ENCODE measurements at regions not wholly inside any gene's neighbourhood (a gene's known extent, or its start where the extent isn't known, plus 50 kb on each side); places are given as distances from the start of the nearest gene placed in this dataset.
"Not testable (repeated sequence)": the region's sequence is repeated elsewhere in the genome, so short reads cannot be mapped to it uniquely, and the experiment has no call there.

GRCh38 chr9:19934301-19934871 is 145.5 kb upstream of the SLC24A2 start:
- FAIRE-seq = no peak

DNA sequence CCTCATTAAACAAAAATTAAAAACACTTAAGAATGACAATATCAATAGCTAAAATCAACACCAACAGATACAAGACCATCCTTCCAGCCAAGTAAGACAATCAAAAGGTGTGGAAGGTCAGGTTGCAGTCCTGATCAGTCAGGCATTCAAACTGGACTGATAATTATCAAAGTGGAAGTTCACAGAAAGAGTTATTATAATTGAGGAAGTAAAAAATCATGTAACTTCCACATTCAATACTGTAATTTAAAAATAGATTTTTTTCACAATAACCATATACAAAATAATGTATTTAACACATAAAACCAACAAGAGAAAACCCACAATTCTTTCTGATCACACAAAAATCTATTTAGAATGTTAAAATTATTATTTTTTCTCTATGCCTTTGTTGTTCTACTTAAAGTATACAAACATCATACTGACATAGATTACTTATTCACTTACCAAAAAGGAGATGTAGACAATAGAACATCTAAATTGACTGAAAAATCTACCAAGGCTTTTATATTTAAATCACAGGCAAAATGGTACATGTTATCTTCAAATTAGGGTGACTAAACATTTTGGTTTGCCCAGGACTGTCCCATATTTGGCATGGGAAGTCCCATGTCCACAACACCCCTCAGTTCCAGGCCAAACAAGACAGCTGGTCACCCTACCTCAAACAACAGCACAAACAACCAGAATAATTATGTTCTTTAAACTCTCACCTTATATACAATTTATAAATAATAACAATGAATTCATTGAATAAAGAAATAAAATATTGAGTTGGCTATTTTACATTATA is 142.5 kb upstream of the SLC24A2 start:
- peak; percentile 49 for FAIRE-seq

DNA sequence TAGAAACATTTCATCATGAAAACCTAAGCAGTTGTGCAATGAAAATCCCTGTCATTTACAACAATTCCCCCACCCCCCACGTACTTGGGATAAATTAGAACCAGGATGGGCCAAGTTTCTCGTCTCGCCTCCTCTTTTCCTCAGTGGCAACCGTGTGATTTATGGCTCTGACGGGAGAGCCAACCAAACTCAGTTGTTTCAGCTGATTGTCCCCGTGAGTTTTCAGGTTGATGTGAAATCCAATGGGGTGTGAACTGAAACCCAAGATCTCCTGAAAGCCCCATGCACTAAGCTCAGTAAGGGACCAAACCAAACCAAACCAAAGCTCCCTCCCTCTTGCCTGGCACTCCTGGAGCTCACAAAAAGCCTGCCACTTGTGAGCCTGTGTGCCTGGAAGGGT is 138.7 kb upstream of the SLC24A2 start:
- no peak for FAIRE-seq

DNA sequence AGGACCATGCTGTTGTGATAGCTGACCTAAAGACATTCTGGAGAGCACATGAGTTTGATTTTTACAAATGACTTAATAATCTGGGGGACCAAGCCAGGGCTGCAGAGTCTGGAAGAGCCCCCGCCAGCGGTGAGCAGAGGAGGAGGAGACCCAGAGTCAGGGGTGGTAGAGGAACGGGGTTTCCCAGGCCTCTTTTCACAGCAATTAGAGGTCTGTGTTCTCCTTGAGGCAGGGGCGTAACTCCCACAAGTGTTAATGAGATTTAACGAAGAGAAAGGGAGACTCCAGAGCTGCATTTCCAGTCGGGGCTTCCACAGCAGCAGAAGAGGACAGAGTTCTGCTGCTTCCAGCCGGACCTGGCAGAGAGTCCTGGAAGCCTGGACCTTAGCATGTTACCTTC is 137.9 kb upstream of the SLC24A2 start:
- FAIRE-seq = no peak

DNA sequence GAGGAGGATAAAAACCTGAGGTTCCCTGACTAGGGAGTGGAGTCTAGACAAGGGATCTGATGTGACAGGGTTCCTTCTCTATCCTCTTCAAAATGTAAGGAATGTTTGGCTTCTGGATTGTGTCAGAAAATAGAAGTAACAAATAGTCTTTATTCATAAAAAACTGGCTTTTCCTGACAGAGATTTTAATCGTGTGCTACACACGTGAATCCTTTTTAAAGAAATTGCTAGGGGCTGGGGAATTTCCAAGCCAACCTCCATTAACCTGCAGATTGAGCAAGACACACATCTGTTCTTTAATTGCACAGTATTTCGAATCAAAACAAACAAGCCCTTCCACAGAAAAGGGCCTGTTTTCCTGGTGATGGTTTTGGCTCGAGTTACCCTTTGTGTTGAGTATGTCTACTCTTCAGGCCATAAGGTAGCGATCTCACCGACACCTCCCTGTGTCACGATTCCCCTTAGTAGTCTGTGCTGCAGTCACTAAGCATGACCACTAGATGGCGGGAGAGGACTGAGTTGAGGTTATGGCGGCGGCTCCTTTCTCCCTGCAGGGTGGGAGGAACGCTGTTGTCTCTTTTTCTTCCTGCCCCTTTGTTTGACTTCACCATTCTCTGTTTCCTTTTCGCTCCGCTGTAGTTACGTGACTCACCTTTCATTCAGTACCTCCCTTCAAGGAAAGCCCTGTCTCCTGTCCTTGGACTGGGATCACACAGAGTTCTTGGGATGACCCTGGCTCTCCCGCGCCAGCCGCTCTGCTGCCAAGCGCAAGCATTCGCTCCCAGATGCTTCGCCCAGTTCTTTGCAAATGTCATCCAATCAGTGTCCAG is 137.1 kb upstream of the SLC24A2 start:
- no peak for FAIRE-seq

DNA sequence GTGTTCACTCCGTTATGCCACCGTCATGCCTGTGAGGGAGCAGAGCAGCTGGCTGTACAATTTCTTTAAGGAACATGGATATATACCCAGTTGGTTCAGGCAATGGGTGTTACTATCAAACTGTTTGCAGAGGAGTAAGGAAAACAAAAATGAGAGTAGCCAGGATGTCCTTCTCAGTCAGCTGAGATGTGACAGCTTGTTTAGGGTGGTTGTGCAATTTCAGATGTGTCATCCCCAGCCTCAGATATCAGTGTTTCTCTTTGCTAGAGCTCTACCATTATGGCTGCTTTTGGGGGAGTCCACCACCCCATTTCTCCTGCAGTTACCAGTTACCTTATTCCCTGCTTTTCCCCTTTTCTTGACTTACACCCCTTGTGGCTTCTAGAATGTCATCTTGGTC is 135.2 kb upstream of the SLC24A2 start:
- FAIRE-seq = no peak

DNA sequence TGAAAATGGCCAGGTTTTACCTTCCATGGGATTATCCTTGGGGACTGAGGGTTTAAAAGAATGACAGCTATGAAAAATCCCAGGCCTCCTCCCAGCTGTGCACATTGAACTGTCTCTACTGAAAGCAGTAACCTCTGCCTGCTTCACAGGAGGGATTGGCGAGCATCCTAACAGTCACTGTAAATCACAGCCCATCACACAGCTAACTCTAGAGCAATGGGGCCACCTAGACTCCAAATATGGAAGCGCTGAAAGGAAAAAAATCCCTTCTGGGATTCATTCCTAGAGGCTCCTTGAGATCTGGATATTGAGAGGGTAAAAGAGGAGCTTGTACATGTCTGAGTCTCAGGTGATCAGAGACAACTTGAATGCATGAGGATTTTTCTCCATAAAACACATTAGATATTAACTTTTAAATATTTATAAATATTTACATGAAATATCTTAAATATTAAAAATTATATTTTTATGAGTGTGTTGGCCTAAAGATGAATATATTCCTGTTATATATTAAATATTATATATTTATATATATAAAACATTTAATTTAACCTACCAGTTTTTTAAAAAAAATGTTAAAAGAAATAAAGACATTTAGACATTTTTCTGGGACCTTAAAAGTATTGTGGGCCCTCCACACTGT is 133.8 kb upstream of the SLC24A2 start:
- peak; percentile 78 for FAIRE-seq

GRCh38 chr9:19920401-19920800 is 131.6 kb upstream of the SLC24A2 start:
- FAIRE-seq = no peak

DNA sequence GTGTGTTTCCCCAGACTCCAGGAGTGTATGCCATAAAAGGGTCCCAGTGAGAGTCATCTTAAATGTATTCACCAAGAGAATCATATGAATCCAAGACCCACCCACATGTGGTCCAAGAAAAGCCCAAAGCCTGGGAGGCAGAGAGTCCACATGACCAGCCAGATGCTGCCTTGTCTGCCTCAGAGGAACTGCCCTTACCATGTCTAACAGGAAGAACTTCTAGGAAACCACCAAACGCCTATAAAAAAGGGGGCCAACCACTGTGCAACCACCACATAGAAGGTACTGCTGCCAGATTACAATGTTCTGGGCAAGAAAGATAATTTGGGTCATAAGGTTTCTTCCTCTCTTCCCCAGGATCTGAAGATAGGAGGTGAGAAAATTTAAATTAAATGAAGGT is 129.8 kb upstream of the SLC24A2 start:
- FAIRE-seq = no peak

DNA sequence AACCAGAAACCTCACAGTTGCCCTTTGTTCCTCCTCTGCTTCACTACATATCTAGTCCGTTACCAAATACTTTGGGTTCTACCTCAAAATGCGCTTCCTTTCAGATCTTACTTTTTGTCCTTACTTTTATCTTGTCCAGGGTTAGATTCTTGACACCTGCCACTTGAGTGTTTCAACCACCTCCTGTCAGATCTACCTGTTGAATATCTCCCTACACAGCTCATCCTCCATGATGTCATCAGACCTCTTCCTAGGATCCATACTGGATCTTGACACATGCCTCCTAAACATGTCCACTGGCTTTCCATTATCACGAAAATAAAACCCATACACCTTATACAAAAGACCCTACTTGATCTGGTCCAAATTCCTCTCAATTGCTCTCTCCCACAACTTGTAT is 125.2 kb upstream of the SLC24A2 start:
- FAIRE-seq = no peak

DNA sequence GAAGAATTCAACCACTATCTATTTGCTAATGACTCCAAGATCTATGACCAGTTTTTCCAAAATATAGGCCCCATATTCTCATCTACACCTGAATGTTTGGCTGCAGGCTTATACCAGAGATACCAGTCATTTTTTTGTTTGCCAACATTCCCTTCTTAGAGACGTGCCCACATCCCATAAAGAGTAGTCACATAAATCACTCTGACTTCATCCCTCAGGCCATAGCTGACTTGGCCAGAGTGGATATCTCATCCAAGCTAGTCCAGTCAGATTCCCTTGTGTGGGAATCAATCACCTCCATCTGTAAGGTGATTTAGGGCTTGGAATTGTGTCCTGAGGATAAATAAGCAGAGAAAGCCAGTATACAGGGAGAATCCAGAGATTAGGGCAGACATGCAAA is 124.3 kb upstream of the SLC24A2 start:
- no peak for FAIRE-seq

- FAIRE-seq = no peak
Observed at GRCh38 chr9:19903076-19903475, 114.2 kb upstream of the SLC24A2 start.

DNA sequence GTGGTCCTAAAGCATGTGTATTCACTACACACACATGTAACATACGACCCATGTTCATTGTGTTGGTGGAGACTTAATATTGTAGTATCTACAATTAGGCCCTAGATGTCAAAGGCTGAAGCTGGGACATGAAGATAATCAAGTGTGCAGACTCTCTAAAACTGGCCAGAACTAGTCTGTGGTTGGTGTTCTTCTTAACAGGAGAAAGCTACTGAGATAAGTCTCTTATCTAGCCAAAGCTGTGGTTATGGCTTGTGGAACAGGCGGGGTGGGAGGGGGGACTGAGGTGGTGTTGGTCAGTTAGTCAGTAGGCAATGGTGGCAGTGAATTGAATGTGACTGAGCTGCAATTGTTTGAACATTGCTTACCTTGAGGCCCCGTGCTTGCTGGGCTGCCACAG is 112.7 kb upstream of the SLC24A2 start:
- no peak for FAIRE-seq

DNA sequence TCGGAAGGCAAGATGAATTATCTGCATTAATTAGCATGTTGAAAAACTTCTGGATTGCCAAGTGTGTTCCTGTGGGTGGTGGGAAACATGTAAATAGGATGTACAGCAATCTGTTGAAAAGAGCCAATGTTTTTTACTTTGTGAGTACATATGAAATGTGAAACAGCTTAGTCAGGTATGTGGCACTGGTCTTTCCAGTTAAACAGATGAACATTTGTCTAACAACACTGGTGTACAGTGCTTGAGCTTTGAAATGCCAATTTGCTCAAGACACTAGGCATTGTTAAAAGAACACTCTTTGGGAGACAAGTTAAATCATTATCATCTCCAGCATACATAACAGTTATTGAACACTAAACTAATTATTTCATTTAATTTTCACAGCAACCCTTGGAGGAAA is 107.3 kb upstream of the SLC24A2 start:
- no peak for FAIRE-seq

DNA sequence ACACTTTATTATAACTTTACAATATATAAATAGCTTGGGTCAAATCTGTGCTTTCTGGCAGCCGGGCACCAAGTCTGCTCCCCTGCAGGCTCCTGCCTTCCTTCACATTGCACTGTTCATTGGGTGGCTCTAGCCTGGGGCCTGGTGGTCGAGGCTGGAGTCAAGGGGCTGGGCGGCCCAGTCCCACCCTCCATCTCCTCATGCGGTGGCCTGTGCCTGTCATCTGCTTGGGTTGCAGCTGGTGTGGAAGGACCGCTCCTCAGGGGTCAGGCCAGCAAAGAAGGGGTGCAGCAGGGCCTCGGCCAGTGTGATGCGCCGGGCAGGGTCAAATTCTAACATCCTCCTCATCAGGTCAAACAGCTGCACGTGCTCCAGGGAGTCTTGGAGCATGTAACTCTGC is 106.7 kb upstream of the SLC24A2 start:
- FAIRE-seq = not testable (repeated sequence)

- no peak for FAIRE-seq
Observed at GRCh38 chr9:19895006-19895405, 106.2 kb upstream of the SLC24A2 start.

DNA sequence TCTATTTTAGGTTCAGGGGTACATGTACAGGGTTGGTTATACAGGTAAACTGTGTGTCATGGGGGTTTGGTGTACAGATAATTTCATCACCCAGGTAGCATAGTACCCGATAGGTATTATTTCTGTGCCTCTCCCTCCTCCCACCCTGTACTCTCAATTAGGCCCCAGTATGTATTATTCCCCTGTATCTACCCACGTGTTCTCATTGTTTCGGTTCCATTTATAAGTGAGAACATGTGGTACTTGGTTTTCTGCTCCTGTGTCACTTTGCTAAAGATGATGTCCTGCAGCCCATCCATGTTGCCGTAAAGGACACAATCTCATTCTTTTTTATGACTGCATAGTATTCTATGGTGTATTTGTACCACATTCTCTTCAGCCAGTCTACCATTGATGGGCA is 96.8 kb upstream of the SLC24A2 start:
- FAIRE-seq = no peak

- no peak for FAIRE-seq
Observed at GRCh38 chr9:19879062-19879461, 90.2 kb upstream of the SLC24A2 start.

DNA sequence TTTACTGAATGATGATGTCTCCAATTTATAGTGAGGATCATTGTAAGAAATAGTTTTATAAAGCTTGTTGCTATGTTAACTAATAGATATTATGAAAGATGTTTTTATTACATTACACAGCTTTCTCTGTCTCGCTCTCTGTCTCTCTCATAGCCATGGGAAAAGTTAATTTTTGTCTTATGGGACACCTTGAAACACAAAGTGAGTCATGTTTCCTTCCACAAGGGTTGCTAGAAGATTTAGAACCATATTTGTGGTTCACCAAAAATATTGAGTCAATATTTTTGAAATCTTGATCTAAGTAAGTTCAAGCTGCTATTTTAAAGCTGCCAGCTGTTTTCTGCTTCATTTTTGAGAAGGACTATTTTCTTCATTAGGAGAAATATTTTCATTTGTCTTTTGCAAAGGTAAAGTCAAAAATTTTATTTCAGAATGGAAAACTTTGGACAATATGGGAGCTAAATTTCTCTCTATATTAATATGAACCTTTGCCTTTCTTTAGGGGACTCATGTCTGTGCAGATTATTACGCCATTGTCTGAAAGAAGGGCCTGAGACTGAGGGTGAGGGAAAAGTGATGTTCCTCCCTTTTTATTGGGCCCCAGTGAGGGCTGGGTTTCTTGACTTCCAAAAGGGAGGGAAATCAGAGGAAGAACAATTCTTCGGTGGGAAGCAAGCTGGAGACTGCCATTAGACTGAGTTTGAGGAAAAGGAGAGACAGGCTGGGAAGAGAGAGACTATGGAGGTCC is 87.9 kb upstream of the SLC24A2 start:
- FAIRE-seq = no peak

- FAIRE-seq = no peak
Observed at GRCh38 chr9:19875291-19875920, 86.6 kb upstream of the SLC24A2 start.

DNA sequence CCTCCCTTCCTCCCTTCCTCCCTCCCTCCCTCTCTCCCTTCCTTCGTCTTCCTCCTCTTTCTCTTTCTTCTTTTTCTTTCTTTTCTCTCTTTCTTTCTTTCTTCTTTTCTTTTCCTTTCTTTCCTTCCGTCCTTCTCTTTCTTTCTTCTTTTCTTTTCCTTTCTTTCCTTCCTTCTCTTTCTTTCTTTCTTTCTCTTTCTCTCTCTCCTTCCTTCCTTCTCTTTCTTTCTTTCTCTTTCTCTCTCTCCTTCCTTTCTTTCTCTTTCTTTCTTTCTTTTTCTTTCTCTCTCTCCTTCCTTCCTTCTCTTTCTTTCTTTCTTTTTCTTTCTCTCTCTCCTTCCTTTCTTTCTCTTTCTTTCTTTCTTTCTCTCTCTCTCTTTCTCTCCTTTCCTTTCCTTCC is 84.4 kb upstream of the SLC24A2 start:
- FAIRE-seq = not testable (repeated sequence)

DNA sequence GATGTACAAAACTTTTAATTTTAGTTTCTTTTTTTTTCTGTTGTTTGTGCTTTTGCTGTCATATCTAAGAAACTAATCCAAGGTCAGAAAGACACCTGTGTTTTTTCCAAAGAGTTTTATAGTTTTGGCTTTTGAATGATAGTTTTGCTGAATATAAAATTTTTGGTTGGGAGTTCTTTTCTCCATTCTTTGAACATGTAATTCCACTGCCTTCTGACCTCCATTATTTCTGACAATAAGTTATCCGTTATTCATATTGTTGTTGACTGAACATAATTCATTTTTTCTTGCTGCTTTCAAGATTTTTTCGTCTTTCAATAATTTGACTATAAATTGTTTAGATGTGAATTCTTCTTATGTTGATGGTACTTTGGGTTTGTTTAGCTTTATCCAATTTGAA is 82.2 kb upstream of the SLC24A2 start:
- FAIRE-seq = no peak
